ENCODE measurements at regions not wholly inside any gene's neighbourhood (a gene's known extent, or its start where the extent isn't known, plus 50 kb on each side); places are given as distances from the start of the nearest gene placed in this dataset.

DNA sequence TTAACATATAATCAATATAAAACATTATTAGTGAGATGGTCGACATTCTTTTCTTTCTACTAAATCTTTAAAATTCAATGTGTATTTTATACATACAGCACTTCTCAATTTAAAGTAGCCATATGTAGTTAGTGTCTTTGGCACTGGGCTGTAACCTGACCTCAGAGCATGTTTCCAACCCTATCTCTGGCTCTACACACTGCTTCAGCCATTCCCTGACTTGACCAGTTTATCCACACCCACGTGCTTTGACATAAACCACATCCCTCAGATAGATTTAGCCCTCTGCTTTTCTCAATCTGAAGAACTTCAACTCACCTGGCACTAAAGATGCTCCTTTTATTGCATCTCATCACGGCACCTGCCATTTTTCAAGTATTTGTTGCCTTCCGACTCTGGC, 58.3 kb downstream of the RGS2 start:
- TF ChIP-seq MYC (IDR thresholded peaks at IDR 0.05; ENCODE audit: low read depth, low read length): no peak
- no peak for TF ChIP-seq JUN (IDR thresholded peaks at IDR 0.05; ENCODE audit: borderline replicate concordance, insufficient read depth, insufficient read length, low read depth)
- TF ChIP-seq POLR2A (IDR thresholded peaks at IDR 0.05; ENCODE audit: low read depth, low read length): no peak
- TF ChIP-seq, protein P1, sequence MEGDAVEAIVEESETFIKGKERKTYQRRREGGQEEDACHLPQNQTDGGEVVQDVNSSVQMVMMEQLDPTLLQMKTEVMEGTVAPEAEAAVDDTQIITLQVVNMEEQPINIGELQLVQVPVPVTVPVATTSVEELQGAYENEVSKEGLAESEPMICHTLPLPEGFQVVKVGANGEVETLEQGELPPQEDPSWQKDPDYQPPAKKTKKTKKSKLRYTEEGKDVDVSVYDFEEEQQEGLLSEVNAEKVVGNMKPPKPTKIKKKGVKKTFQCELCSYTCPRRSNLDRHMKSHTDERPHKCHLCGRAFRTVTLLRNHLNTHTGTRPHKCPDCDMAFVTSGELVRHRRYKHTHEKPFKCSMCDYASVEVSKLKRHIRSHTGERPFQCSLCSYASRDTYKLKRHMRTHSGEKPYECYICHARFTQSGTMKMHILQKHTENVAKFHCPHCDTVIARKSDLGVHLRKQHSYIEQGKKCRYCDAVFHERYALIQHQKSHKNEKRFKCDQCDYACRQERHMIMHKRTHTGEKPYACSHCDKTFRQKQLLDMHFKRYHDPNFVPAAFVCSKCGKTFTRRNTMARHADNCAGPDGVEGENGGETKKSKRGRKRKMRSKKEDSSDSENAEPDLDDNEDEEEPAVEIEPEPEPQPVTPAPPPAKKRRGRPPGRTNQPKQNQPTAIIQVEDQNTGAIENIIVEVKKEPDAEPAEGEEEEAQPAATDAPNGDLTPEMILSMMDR (IDR thresholded peaks at IDR 0.05; ENCODE audit: extremely low read depth in 1 of 2, insufficient read depth in 1 of 2, low read depth in 1 of 2, low read length in 2 of 2): no peak
- no peak for TF ChIP-seq FOS (IDR thresholded peaks at IDR 0.05; ENCODE audit: borderline replicate concordance, insufficient read depth, low read length)
- no peak for TF ChIP-seq GATA2 (IDR thresholded peaks at IDR 0.05; ENCODE audit: insufficient read depth, insufficient read length, low read depth, low read length)
- no peak for TF ChIP-seq POLR2AphosphoS5 (IDR thresholded peaks at IDR 0.05; ENCODE audit: insufficient read depth, low read depth, low read length)
- TF ChIP-seq MAX (IDR thresholded peaks at IDR 0.05; ENCODE audit: insufficient read depth, insufficient read length): no peak
- TF ChIP-seq EZH2 (IDR thresholded peaks at IDR 0.05; ENCODE audit: borderline replicate concordance, low read depth, low read length, severe bottlenecking): no peak
- no TSS peak for BruUV-seq (replicated peaks)
- FAIRE-seq (no peak), DNase-seq (ENCODE audit: low read depth, low spot score) (no peak)
- no peak overlapping the region for H2AFZ ChIP-seq (ENCODE audit: low read depth, low read length)
- intact Hi-C loops (cut with micrococcal nuclease) (no loop called here), dilution Hi-C loops (cut with MboI; ENCODE audit: extremely low pct_ligation_motif_present, low sequenced_read_pairs) (no loop called here)
- POLR2A ChIA-PET: no interaction called here
- no peak overlapping the region for H3K27ac ChIP-seq (ENCODE audit: insufficient read depth, low read depth, low read length)
- no peaks in the 10 kb centered on the region for H3K27me3 ChIP-seq (ENCODE audit: control insufficient read depth in 2 of 2, insufficient read depth in 2 of 2, low read length in 2 of 2)
- CTCF ChIA-PET: no interaction called here
- H3K4me3 ChIP-seq (replicated peaks in 1 of 3; ENCODE audit: insufficient read depth in 1 of 3, low read depth in 1 of 3, low read length in 3 of 3): no peak overlapping the region
- no peaks in the 10 kb centered on the region for H3K79me2 ChIP-seq (ENCODE audit: control insufficient read depth, insufficient read depth, low read length)
- no peaks in the 10 kb centered on the region for H3K36me3 ChIP-seq (ENCODE audit: control insufficient read depth in 2 of 2, extremely low read depth in 1 of 2, insufficient read depth in 2 of 2, low read length in 2 of 2)
- H4K20me1 ChIP-seq (replicated peaks; ENCODE audit: control insufficient read depth, extremely low read depth, insufficient read depth, low read length): no peaks in the 10 kb centered on the region
- no peaks in the 10 kb centered on the region for H3K9me3 ChIP-seq (replicated peaks; ENCODE audit: control insufficient read depth, insufficient read depth, low read length)
- no peaks in the 10 kb centered on the region for H3K9me1 ChIP-seq (replicated peaks; ENCODE audit: control insufficient read depth, extremely low read depth, insufficient read depth, low read length)
- no peaks in the 10 kb centered on the region for H3K4me1 ChIP-seq (ENCODE audit: control insufficient read depth, extremely low read depth, insufficient read depth, low read length)
- H3K4me2 ChIP-seq (ENCODE audit: insufficient read depth, low read length): no peak overlapping the region
- no peak overlapping the region for H3K9ac ChIP-seq (replicated peaks; ENCODE audit: extremely low read depth, insufficient read depth, low read length)

Measured in endothelial cell of umbilical vein (primary cell).